Stomach (tissue), 8 donors: ENCODE measurements at regions not wholly inside any gene's neighbourhood (a gene's known extent, or its start where the extent isn't known, plus 50 kb on each side); places are given as distances from the start of the nearest gene placed in this dataset.

Source experiments
- DNase-seq, 2 donors: peaks; one replicate each; pipeline versions ENCODE4 v3.0.0 to v3.0.0-alpha.2; 2013 to 2019
- H3K27ac ChIP-seq, 5 donors: fragments of 200-600 bp in 4 of 5; sonication (generic) in 4 of 5; one replicate each; pipeline ENCODE4 v1.5.1; 2013 to 2019; ENCODE audit warnings: mild to moderate bottlenecking in 1 of 5, moderate library complexity in 1 of 5
- H3K27me3 ChIP-seq, 3 donors: fragments of 200-600 bp; sonication (generic); one replicate each; pipeline ENCODE4 v1.5.1; 2017 to 2019; ENCODE audit warnings: mixed run types in 1 of 3
- H3K36me3 ChIP-seq, 4 donors: fragments of 200-600 bp; sonication (generic); 1 replicate in 3 of 4; 2 replicates in 1 of 4; pipeline ENCODE4 v1.5.1; 2016 to 2019
- H3K4me1 ChIP-seq, 4 donors: fragments of 200-600 bp; sonication (generic); one replicate each; pipeline ENCODE4 v1.5.1; 2016 to 2019
- H3K4me3 ChIP-seq, 4 donors: fragments of 200-600 bp; sonication (generic) in 3 of 4; one replicate each; pipeline ENCODE4 v1.5.1; 2016 to 2019; ENCODE audit warnings: mild to moderate bottlenecking in 1 of 4
- H3K9me3 ChIP-seq, 4 donors: fragments of 200-600 bp; sonication (generic); one replicate each; pipeline ENCODE4 v1.5.1; 2016 to 2019
- EP300 ChIP-seq: sonication (generic); formaldehyde crosslinking; IDR thresholded peaks from one replicate; pipeline ENCODE4 v1.6.1; 2017; ENCODE audit warnings: antibody characterized with exemption
- POLR2A ChIP-seq, 4 donors: fragments of 450-650 bp; IDR thresholded peaks; one replicate each; pipeline ENCODE4 v1.6.1; 2016; ENCODE audit warnings: antibody characterized with exemption in 4 of 4, control low read depth in 2 of 4, mild to moderate bottlenecking in 1 of 4, moderate library complexity in 1 of 4
- POLR2AphosphoS5 ChIP-seq, 3 donors: sonication (generic); formaldehyde crosslinking; IDR thresholded peaks; one replicate each; pipeline ENCODE4 v1.6.1; 2016; ENCODE audit warnings: antibody characterized with exemption in 3 of 3
- WGBS, 5 donors: extraction: QIAGEN DNeasy Blood & Tissue Kit in 3 of 5; methylation state at CpG; one replicate each; pipeline versions ENCODE4 v1.1.5 to v1.1.7; 2013 to 2018; 5-methylcytosine and 5-hydroxymethylcytosine counted together
- intact Hi-C: fragments of 100-400 bp; cut with DNase I; formaldehyde crosslinking; loops from one replicate; pipeline ENCODE4 v1.15.1; 2023; ENCODE audit warnings: low total_unique reads
- TF ChIP-seq, protein P1 (sequence below), 7 experiments: fragments of 450-650 bp in 4 of 7; fragments of 200-600 bp in 3 of 7; sonication (generic) in 3 of 7; IDR thresholded peaks; one replicate each; pipeline ENCODE4 v1.5.1; 2016 to 2019; ENCODE audit warnings: antibody characterized with exemption in 7 of 7, control low read depth in 2 of 7, mild to moderate bottlenecking in 1 of 7
- donor health status: healthy with polysubstance abuse.
- donor health status: Bipolar disorder and iron deficiency.
- donor health status: healthy.

DNA sequence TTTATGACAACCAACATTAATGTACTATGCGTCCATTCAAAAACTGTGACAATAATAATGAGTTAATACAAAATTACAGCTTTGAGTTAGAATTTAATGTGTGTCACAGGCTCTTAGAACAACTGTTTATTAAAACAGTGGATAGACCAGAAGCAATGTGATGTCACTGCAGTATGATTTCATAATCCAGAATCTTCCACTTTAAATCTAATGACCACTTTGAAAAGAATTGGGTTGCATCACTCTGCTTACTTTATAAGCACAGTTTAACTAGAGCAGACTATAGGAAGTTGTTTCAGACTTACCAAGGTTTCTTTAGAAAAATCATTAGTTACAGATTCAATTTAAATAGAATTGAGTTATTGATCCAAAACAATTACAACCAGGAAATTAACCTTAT is 758.5 kb downstream of the KCTD8 start:
- WGBS, 5 donors = 88 to 98% (median 95%) methylated on average over 1 of the region's 1 CpG
- intact Hi-C loops = no loop called here
- Histone ChIP-seq H3K4me1 (no peaks in the 10 kb centered on the region), H3K36me3 (no peaks in the 10 kb centered on the region), H3K9me3 (peaks cover 0 to 10% (median 0%) of the 10 kb centered on the region in 4 donors), H3K27ac (no peak overlapping the region), H3K27me3 (no peaks in the 10 kb centered on the region), H3K4me3 (no peak overlapping the region)
- DNase-seq = no peak
- TF ChIP-seq POLR2AphosphoS5 (IDR thresholded peaks at IDR 0.05) = no peak
- no peak for TF ChIP-seq POLR2A (IDR thresholded peaks at IDR 0.05)
- TF ChIP-seq, protein P1, sequence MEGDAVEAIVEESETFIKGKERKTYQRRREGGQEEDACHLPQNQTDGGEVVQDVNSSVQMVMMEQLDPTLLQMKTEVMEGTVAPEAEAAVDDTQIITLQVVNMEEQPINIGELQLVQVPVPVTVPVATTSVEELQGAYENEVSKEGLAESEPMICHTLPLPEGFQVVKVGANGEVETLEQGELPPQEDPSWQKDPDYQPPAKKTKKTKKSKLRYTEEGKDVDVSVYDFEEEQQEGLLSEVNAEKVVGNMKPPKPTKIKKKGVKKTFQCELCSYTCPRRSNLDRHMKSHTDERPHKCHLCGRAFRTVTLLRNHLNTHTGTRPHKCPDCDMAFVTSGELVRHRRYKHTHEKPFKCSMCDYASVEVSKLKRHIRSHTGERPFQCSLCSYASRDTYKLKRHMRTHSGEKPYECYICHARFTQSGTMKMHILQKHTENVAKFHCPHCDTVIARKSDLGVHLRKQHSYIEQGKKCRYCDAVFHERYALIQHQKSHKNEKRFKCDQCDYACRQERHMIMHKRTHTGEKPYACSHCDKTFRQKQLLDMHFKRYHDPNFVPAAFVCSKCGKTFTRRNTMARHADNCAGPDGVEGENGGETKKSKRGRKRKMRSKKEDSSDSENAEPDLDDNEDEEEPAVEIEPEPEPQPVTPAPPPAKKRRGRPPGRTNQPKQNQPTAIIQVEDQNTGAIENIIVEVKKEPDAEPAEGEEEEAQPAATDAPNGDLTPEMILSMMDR (IDR thresholded peaks at IDR 0.05) = no peak
- no peak for TF ChIP-seq EP300

DNA sequence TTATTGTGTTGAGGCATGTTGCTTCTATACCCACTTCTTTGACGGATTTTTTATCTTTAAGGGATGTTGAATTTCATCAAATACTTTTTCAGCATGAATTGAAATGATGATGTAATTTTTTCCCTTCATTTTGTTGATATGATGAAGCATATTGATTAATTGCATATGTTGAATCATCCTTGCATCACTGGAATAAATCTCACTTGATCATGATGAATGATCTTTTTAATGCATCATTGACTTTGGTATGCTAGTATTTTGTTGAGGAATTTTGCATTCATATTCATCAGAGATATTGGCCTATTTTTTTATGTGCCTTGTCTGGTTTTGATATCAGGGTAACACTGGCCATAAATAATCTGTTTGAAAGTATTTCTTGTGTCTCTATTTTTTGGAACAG is 754.7 kb downstream of the KCTD8 start:
- Histone ChIP-seq H3K4me3 (no peak overlapping the region), H3K9me3 (peaks cover 0 to 10% (median 0%) of the 10 kb centered on the region in 4 donors), H3K27ac (no peak overlapping the region), H3K27me3 (no peaks in the 10 kb centered on the region), H3K4me1 (no peaks in the 10 kb centered on the region), H3K36me3 (no peaks in the 10 kb centered on the region)
- 50 to 64% (median 61%) methylated on average over 1 of the region's 1 CpG for WGBS, 5 donors
- TF ChIP-seq POLR2A (IDR thresholded peaks at IDR 0.05) (no peak), EP300 (no peak), POLR2AphosphoS5 (IDR thresholded peaks at IDR 0.05) (no peak)
- TF ChIP-seq, protein P1 (IDR thresholded peaks at IDR 0.05) = no peak
- DNase-seq = no peak
- intact Hi-C loops = no loop called here

DNA sequence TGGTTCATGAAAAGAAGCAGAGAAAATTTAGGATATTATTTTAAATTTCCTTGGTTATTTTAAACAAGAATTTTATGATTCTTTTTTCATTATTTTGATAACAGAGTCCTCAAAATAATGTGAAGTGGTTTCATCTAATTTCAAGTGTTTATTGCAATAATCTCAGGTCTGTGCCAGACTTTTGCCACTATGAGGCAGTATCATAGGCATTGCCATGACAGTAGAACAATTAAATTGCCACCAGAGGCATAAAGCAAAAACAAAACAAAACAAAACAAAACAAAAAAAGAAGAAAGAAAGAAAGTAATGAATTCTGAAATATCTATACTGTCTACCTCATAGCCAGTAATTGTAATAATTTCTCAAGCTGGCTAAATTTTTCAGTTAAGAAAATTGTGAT is 739.2 kb downstream of the KCTD8 start:
- H3K4me3 ChIP-seq = no peak overlapping the region
- H3K27ac ChIP-seq = no peak overlapping the region
- H3K9me3 ChIP-seq = peaks cover 0 to 16% (median 7%) of the 10 kb centered on the region in 4 donors
- no peak for TF ChIP-seq POLR2A (IDR thresholded peaks at IDR 0.05)
- no peak for TF ChIP-seq EP300
- TF ChIP-seq, protein P1 (IDR thresholded peaks at IDR 0.05) = no peak
- no peak for TF ChIP-seq POLR2AphosphoS5 (IDR thresholded peaks at IDR 0.05)
- H3K4me1 ChIP-seq = no peaks in the 10 kb centered on the region
- no peak for DNase-seq
- H3K27me3 ChIP-seq = no peaks in the 10 kb centered on the region
- intact Hi-C loops = no loop called here
- H3K36me3 ChIP-seq = no peaks in the 10 kb centered on the region

DNA sequence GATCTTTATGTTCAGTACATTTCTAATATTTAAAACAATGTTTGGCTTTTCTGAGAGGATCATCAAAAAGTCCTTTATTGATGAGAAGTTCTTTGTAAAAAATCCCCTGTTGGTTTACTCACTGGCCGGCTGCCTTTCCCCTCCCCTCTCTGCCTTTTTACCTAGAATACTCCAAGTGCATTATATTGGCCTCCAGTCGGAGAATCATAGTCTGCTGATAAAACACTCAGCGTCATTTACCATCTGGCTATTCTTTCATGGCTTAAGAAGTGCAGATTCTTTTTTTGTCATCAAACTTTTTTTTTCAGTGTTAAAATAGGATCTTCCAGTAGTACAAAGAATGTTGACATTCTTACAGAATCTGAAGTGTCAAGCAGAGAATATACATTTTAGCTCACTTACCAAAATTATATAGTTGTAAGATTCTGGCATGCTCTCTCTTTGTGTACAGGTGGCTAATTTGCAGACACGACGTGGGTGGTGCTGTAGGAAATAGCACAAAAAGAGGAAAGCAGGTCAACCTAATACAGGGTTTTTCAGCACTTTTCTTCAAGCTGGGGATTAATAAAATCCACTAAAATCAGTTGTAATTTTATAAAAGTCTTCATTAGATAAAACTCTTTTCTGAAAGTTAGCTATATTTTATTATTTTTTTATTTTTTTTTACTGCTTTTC is 731.8 kb downstream of the KCTD8 start:
- WGBS, 5 donors = 37 to 57% (median 41%) methylated on average over 5 of the region's 5 CpGs
- DNase-seq = peak in 1 of 2 donors; percentile 3
- no peaks in the 10 kb centered on the region for H3K36me3 ChIP-seq
- H3K27me3 ChIP-seq = no peaks in the 10 kb centered on the region
- no peaks in the 10 kb centered on the region for H3K4me1 ChIP-seq
- no peak overlapping the region for H3K4me3 ChIP-seq
- intact Hi-C loops = no loop called here
- TF ChIP-seq EP300 = no peak
- TF ChIP-seq POLR2AphosphoS5 (IDR thresholded peaks at IDR 0.05) = no peak
- no peak for TF ChIP-seq POLR2A (IDR thresholded peaks at IDR 0.05)
- TF ChIP-seq, protein P1 (IDR thresholded peaks at IDR 0.05) = no peak
- H3K9me3 ChIP-seq = peaks cover 0 to 4% (median 0%) of the 10 kb centered on the region in 4 donors
- no peak overlapping the region for H3K27ac ChIP-seq
